ENCODE measurements at regions not wholly inside any gene's neighbourhood (a gene's known extent, or its start where the extent isn't known, plus 50 kb on each side); places are given as distances from the start of the nearest gene placed in this dataset.

GRCh38 chr10:120667276-120667675 is 183.9 kb upstream of the WDR11 start:
- H3K27me3 ChIP-seq (ENCODE audit: control insufficient read depth, insufficient read depth, low read length), result no peaks in the 10 kb centered on the region
- H3K4me3 ChIP-seq (ENCODE audit: low read depth, low read length), result no peak overlapping the region
- DNase-seq (ENCODE audit: low read depth), result no peak
- TF ChIP-seq, protein P1, sequence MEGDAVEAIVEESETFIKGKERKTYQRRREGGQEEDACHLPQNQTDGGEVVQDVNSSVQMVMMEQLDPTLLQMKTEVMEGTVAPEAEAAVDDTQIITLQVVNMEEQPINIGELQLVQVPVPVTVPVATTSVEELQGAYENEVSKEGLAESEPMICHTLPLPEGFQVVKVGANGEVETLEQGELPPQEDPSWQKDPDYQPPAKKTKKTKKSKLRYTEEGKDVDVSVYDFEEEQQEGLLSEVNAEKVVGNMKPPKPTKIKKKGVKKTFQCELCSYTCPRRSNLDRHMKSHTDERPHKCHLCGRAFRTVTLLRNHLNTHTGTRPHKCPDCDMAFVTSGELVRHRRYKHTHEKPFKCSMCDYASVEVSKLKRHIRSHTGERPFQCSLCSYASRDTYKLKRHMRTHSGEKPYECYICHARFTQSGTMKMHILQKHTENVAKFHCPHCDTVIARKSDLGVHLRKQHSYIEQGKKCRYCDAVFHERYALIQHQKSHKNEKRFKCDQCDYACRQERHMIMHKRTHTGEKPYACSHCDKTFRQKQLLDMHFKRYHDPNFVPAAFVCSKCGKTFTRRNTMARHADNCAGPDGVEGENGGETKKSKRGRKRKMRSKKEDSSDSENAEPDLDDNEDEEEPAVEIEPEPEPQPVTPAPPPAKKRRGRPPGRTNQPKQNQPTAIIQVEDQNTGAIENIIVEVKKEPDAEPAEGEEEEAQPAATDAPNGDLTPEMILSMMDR (IDR thresholded peaks at IDR 0.05; ENCODE audit: insufficient read depth, low read length, poor library complexity, severe bottlenecking), result no peak
- no peaks in the 10 kb centered on the region for H3K36me3 ChIP-seq (ENCODE audit: control insufficient read depth, insufficient read depth, low read length)

DNA sequence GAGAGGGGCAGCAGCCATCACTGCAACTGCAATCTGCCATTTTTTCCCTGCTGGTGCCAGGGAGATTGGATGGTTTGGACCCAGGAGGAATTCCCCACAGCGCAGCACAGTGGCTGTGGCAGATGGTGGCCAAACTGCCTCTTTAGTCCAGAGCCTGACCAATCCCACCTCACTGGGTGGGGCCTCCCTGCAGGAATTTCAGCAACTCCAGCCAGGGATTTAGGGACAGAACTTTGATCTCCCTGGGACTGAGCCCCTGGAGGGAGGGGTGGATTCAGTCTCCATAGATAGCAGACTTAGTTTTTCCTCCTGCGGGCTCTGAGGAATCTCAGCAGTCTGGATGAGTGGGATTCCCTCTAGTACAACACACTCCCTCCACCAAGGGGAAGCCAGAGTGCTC is 179.7 kb upstream of the WDR11 start:
- Histone ChIP-seq H3K4me3 (ENCODE audit: low read depth, low read length) (no peak overlapping the region), H3K27me3 (ENCODE audit: control insufficient read depth, insufficient read depth, low read length) (no peaks in the 10 kb centered on the region), H3K36me3 (ENCODE audit: control insufficient read depth, insufficient read depth, low read length) (no peaks in the 10 kb centered on the region)
- TF ChIP-seq, protein P1 (IDR thresholded peaks at IDR 0.05; ENCODE audit: insufficient read depth, low read length, poor library complexity, severe bottlenecking), result no peak
- no peak for DNase-seq (ENCODE audit: low read depth)

- no peaks in the 10 kb centered on the region for H3K36me3 ChIP-seq (ENCODE audit: control insufficient read depth, insufficient read depth, low read length)
- H3K4me3 ChIP-seq (ENCODE audit: low read depth, low read length), result no peak overlapping the region
- no peak for DNase-seq (ENCODE audit: low read depth)
- TF ChIP-seq, protein P1 (IDR thresholded peaks at IDR 0.05; ENCODE audit: insufficient read depth, low read length, poor library complexity, severe bottlenecking), result no peak
- peaks cover 3% of the 10 kb centered on the region for H3K27me3 ChIP-seq (ENCODE audit: control insufficient read depth, insufficient read depth, low read length)
Observed at GRCh38 chr10:120683454-120683853, 167.7 kb upstream of the WDR11 start.

GRCh38 chr10:120684226-120684625 is 166.9 kb upstream of the WDR11 start:
- Histone ChIP-seq H3K36me3 (ENCODE audit: control insufficient read depth, insufficient read depth, low read length) (no peaks in the 10 kb centered on the region), H3K4me3 (ENCODE audit: low read depth, low read length) (no peak overlapping the region), H3K27me3 (ENCODE audit: control insufficient read depth, insufficient read depth, low read length) (peaks cover 3% of the 10 kb centered on the region)
- TF ChIP-seq, protein P1 (IDR thresholded peaks at IDR 0.05; ENCODE audit: insufficient read depth, low read length, poor library complexity, severe bottlenecking), result no peak
- DNase-seq (ENCODE audit: low read depth), result no peak

DNA sequence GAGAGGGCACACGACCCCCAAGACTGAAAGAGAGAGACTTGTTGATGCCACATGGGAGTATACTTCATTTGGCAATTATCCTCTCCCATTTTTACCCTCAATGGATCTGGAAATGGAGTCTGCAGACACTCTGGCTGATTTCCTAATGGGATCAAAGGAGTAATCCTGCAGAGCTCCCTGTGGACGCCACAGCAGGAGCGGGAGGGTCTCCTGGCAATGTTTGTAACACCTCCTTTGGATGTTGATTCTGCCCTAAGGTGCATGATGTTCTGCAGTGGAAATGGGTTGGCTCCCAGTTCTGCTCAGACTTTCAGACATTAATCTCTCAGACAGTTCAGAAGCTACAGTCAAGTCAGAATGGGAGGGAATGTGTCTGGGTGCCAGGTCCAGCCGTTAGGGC is 166.0 kb upstream of the WDR11 start:
- Histone ChIP-seq H3K4me3 (ENCODE audit: low read depth, low read length) (no peak overlapping the region), H3K27me3 (ENCODE audit: control insufficient read depth, insufficient read depth, low read length) (peaks cover 3% of the 10 kb centered on the region), H3K36me3 (ENCODE audit: control insufficient read depth, insufficient read depth, low read length) (no peaks in the 10 kb centered on the region)
- TF ChIP-seq, protein P1 (IDR thresholded peaks at IDR 0.05; ENCODE audit: insufficient read depth, low read length, poor library complexity, severe bottlenecking), result no peak
- no peak for DNase-seq (ENCODE audit: low read depth)

- no peaks in the 10 kb centered on the region for H3K36me3 ChIP-seq (ENCODE audit: control insufficient read depth, insufficient read depth, low read length)
- DNase-seq (ENCODE audit: low read depth), result no peak
- peaks cover 3% of the 10 kb centered on the region for H3K27me3 ChIP-seq (ENCODE audit: control insufficient read depth, insufficient read depth, low read length)
- H3K4me3 ChIP-seq (ENCODE audit: low read depth, low read length), result no peak overlapping the region
- TF ChIP-seq, protein P1 (IDR thresholded peaks at IDR 0.05; ENCODE audit: insufficient read depth, low read length, poor library complexity, severe bottlenecking), result no peak
Observed at GRCh38 chr10:120688928-120689327, 162.2 kb upstream of the WDR11 start.
